ENCODE measurements at regions not wholly inside any gene's neighbourhood (a gene's known extent, or its start where the extent isn't known, plus 50 kb on each side); places are given as distances from the start of the nearest gene placed in this dataset.

DNA sequence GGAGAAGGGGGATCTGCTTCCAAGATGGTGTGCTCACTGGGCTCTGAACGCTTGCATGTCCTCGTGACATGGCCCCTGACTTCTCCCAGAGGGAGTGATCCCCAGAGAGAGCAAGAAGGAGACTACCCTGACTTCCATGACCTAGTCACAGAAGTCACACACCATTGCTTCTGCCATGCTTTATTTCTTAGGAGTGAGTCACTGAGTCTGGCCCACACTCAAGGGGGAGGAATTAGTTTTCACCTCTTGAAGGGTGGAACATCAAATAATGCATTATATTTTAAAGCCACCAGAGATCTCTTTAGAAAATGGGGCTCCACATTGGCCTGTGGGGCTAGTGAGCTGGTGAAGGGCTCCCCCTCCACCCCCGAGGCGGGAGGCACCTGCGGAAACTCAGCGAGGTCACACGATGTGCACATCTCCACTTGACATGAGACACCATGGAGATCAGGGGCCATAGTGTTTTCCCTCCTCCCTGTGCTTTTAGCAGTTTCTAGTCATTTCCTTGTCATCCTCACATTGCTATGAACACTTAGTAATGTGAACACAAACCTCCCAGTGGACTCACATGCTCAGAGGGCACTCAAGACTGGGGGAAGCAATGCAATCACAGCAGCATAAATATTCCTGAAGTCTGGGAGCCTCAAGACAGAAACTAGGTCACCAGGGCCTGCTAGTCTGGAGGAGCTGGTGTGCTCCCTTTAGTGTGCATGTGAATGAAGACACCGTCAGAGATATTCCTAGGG is 87.4 kb upstream of the FZD10 start:
- TF ChIP-seq, protein P1, sequence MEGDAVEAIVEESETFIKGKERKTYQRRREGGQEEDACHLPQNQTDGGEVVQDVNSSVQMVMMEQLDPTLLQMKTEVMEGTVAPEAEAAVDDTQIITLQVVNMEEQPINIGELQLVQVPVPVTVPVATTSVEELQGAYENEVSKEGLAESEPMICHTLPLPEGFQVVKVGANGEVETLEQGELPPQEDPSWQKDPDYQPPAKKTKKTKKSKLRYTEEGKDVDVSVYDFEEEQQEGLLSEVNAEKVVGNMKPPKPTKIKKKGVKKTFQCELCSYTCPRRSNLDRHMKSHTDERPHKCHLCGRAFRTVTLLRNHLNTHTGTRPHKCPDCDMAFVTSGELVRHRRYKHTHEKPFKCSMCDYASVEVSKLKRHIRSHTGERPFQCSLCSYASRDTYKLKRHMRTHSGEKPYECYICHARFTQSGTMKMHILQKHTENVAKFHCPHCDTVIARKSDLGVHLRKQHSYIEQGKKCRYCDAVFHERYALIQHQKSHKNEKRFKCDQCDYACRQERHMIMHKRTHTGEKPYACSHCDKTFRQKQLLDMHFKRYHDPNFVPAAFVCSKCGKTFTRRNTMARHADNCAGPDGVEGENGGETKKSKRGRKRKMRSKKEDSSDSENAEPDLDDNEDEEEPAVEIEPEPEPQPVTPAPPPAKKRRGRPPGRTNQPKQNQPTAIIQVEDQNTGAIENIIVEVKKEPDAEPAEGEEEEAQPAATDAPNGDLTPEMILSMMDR (IDR thresholded peaks at IDR 0.05), result no peak
- TF ChIP-seq POLR2A (IDR thresholded peaks at IDR 0.05), result no peak
